T follicular helper cell (primary cell): ENCODE measurements at regions not wholly inside any gene's neighbourhood (a gene's known extent, or its start where the extent isn't known, plus 50 kb on each side); places are given as distances from the start of the nearest gene placed in this dataset.
"Not testable (repeated sequence)": the region's sequence is repeated elsewhere in the genome, so short reads cannot be mapped to it uniquely, and the experiment has no call there.

ENCODE experiments used
- DNase-seq: peaks from one replicate; pipeline ENCODE4 v3.0.0-alpha.2; 2020; ENCODE audit warnings: low read depth

GRCh38 chr5:156051972-156052371 is 275.0 kb upstream of the SGCD start:
- no peak for DNase-seq

- DNase-seq, result no peak
Observed at GRCh38 chr5:156052656-156053055, 274.3 kb upstream of the SGCD start.

GRCh38 chr5:156053056-156053455 is 273.9 kb upstream of the SGCD start:
- DNase-seq, result no peak

GRCh38 chr5:156076912-156077311 is 250.1 kb upstream of the SGCD start:
- DNase-seq, result no peak

GRCh38 chr5:156087577-156088110 is 239.3 kb upstream of the SGCD start:
- no peak for DNase-seq

GRCh38 chr5:156089955-156090940 is 236.7 kb upstream of the SGCD start:
- not testable (repeated sequence) for DNase-seq

GRCh38 chr5:156093024-156093423 is 233.9 kb upstream of the SGCD start:
- DNase-seq, result no peak

GRCh38 chr5:156094001-156094400 is 233.0 kb upstream of the SGCD start:
- DNase-seq, result no peak

- DNase-seq, result no peak
Observed at GRCh38 chr5:156095709-156096241, 231.2 kb upstream of the SGCD start.

GRCh38 chr5:156096259-156096658 is 230.7 kb upstream of the SGCD start:
- no peak for DNase-seq

- no peak for DNase-seq
Observed at GRCh38 chr5:156103155-156103885, 223.6 kb upstream of the SGCD start.

- DNase-seq, result no peak
Observed at GRCh38 chr5:156109317-156110023, 217.5 kb upstream of the SGCD start.

GRCh38 chr5:156119692-156120091 is 207.3 kb upstream of the SGCD start:
- no peak for DNase-seq

- DNase-seq, result no peak
Observed at GRCh38 chr5:156120777-156121176, 206.2 kb upstream of the SGCD start.

GRCh38 chr5:156121234-156121633 is 205.7 kb upstream of the SGCD start:
- no peak for DNase-seq

GRCh38 chr5:156121882-156122281 is 205.1 kb upstream of the SGCD start:
- DNase-seq, result no peak

- no peak for DNase-seq
Observed at GRCh38 chr5:156124708-156125107, 202.3 kb upstream of the SGCD start.

- DNase-seq, result no peak
Observed at GRCh38 chr5:156125118-156125517, 201.8 kb upstream of the SGCD start.

GRCh38 chr5:156126716-156127115 is 200.2 kb upstream of the SGCD start:
- DNase-seq, result no peak

GRCh38 chr5:156128026-156128425 is 198.9 kb upstream of the SGCD start:
- DNase-seq, result no peak

GRCh38 chr5:156134216-156134615 is 192.7 kb upstream of the SGCD start:
- no peak for DNase-seq

GRCh38 chr5:156135531-156135930 is 191.4 kb upstream of the SGCD start:
- no peak for DNase-seq
